Skeletal muscle tissue (tissue), 3 donors: ENCODE measurements at regions not wholly inside any gene's neighbourhood (a gene's known extent, or its start where the extent isn't known, plus 50 kb on each side); places are given as distances from the start of the nearest gene placed in this dataset.

Experiments used
- H3K27ac ChIP-seq: one replicate; pipeline ENCODE4 v1.7.0; 2013; ENCODE audit warnings: mild to moderate bottlenecking, low read depth, low read length, inconsistent platforms
- H3K27me3 ChIP-seq, 3 donors: one replicate each; pipeline ENCODE4 v1.7.0; 2013; ENCODE audit warnings: low read length in 3 of 3; ENCODE audit not compliant: control insufficient read depth in 3 of 3, insufficient read depth in 3 of 3
- H3K36me3 ChIP-seq, 3 donors: one replicate each; pipeline ENCODE4 v1.7.0; 2013; ENCODE audit warnings: low read length in 3 of 3; ENCODE audit not compliant: control insufficient read depth in 3 of 3, insufficient read depth in 3 of 3
- H3K4me1 ChIP-seq, 3 donors: one replicate each; pipeline ENCODE4 v1.7.0; 2013; ENCODE audit warnings: low read length in 3 of 3, mild to moderate bottlenecking in 3 of 3; ENCODE audit not compliant: control insufficient read depth in 3 of 3, insufficient read depth in 3 of 3
- H3K4me3 ChIP-seq, 3 donors: one replicate each; pipeline ENCODE4 v1.7.0; 2013; ENCODE audit warnings: low read length in 3 of 3
- H3K9ac ChIP-seq, 3 donors: one replicate each; pipeline ENCODE4 v1.7.0; 2013; ENCODE audit warnings: low read length in 3 of 3, mild to moderate bottlenecking in 3 of 3, moderate library complexity in 2 of 3, low read depth in 1 of 3
- H3K9me3 ChIP-seq, 3 donors: one replicate each; pipeline ENCODE4 v1.7.0; 2013; ENCODE audit warnings: low read length in 3 of 3; ENCODE audit not compliant: control insufficient read depth in 3 of 3
- donor health status: Osteomylitis.

GRCh38 chr15:95439922-95440376 lies 890.6 kb upstream of the NR2F2 start:
- no peaks in the 10 kb centered on the region for H3K27me3 ChIP-seq
- no peaks in the 10 kb centered on the region for H3K4me1 ChIP-seq
- H3K9me3 ChIP-seq, result no peaks in the 10 kb centered on the region
- H3K27ac ChIP-seq, result peak overlapping the region; percentile 10
- no peak overlapping the region for H3K4me3 ChIP-seq
- H3K36me3 ChIP-seq, result no peaks in the 10 kb centered on the region
- H3K9ac ChIP-seq, result no peak overlapping the region

GRCh38 chr15:95440712-95441111 lies 889.8 kb upstream of the NR2F2 start:
- H3K9ac ChIP-seq, result no peak overlapping the region
- H3K4me1 ChIP-seq, result no peaks in the 10 kb centered on the region
- no peaks in the 10 kb centered on the region for H3K9me3 ChIP-seq
- H3K36me3 ChIP-seq, result no peaks in the 10 kb centered on the region
- H3K27ac ChIP-seq, result peak overlapping the region; percentile 51
- H3K27me3 ChIP-seq, result no peaks in the 10 kb centered on the region
- no peak overlapping the region for H3K4me3 ChIP-seq

- H3K4me3 ChIP-seq, result no peak overlapping the region
- peak overlapping the region; percentile 42 for H3K27ac ChIP-seq
- H3K36me3 ChIP-seq, result no peaks in the 10 kb centered on the region
- H3K27me3 ChIP-seq, result no peaks in the 10 kb centered on the region
- H3K4me1 ChIP-seq, result no peaks in the 10 kb centered on the region
- H3K9ac ChIP-seq, result no peak overlapping the region
- no peaks in the 10 kb centered on the region for H3K9me3 ChIP-seq
These were observed 888.3 kb upstream of the NR2F2 start for GRCh38 chr15:95442107-95442719.

GRCh38 chr15:95444860-95445259 lies 885.6 kb upstream of the NR2F2 start:
- no peak overlapping the region for H3K9ac ChIP-seq
- no peaks in the 10 kb centered on the region for H3K36me3 ChIP-seq
- H3K27me3 ChIP-seq, result no peaks in the 10 kb centered on the region
- H3K9me3 ChIP-seq, result no peaks in the 10 kb centered on the region
- no peak overlapping the region for H3K27ac ChIP-seq
- no peak overlapping the region for H3K4me3 ChIP-seq
- H3K4me1 ChIP-seq, result no peaks in the 10 kb centered on the region

- Histone ChIP-seq H3K27me3 (no peaks in the 10 kb centered on the region), H3K9ac (no peak overlapping the region), H3K36me3 (no peaks in the 10 kb centered on the region), H3K9me3 (no peaks in the 10 kb centered on the region), H3K4me1 (no peaks in the 10 kb centered on the region), H3K27ac (no peak overlapping the region), H3K4me3 (no peak overlapping the region)
These were observed 883.6 kb upstream of the NR2F2 start for GRCh38 chr15:95446854-95447253.

- no peak overlapping the region for H3K4me3 ChIP-seq
- no peaks in the 10 kb centered on the region for H3K9me3 ChIP-seq
- no peak overlapping the region for H3K27ac ChIP-seq
- no peaks in the 10 kb centered on the region for H3K36me3 ChIP-seq
- H3K27me3 ChIP-seq, result no peaks in the 10 kb centered on the region
- H3K4me1 ChIP-seq, result no peaks in the 10 kb centered on the region
- no peak overlapping the region for H3K9ac ChIP-seq
These were observed 883.0 kb upstream of the NR2F2 start for GRCh38 chr15:95447486-95447885.

GRCh38 chr15:95448531-95449229 lies 881.8 kb upstream of the NR2F2 start:
- Histone ChIP-seq H3K9ac (no peak overlapping the region), H3K36me3 (no peaks in the 10 kb centered on the region), H3K4me3 (no peak overlapping the region), H3K27me3 (no peaks in the 10 kb centered on the region), H3K4me1 (no peaks in the 10 kb centered on the region), H3K9me3 (no peaks in the 10 kb centered on the region), H3K27ac (no peak overlapping the region)

- H3K4me1 ChIP-seq, result no peaks in the 10 kb centered on the region
- H3K4me3 ChIP-seq, result no peak overlapping the region
- no peak overlapping the region for H3K27ac ChIP-seq
- H3K36me3 ChIP-seq, result no peaks in the 10 kb centered on the region
- H3K9ac ChIP-seq, result no peak overlapping the region
- no peaks in the 10 kb centered on the region for H3K9me3 ChIP-seq
- no peaks in the 10 kb centered on the region for H3K27me3 ChIP-seq
These were observed 881.3 kb upstream of the NR2F2 start for GRCh38 chr15:95449230-95449628.

- Histone ChIP-seq H3K4me3 (no peak overlapping the region), H3K27me3 (no peaks in the 10 kb centered on the region), H3K4me1 (no peaks in the 10 kb centered on the region), H3K9me3 (no peaks in the 10 kb centered on the region), H3K9ac (no peak overlapping the region), H3K36me3 (no peaks in the 10 kb centered on the region), H3K27ac (no peak overlapping the region)
These were observed 880.1 kb upstream of the NR2F2 start for GRCh38 chr15:95450413-95450812.

GRCh38 chr15:95451938-95452337 lies 878.6 kb upstream of the NR2F2 start:
- H3K9ac ChIP-seq, result no peak overlapping the region
- H3K27ac ChIP-seq, result no peak overlapping the region
- no peaks in the 10 kb centered on the region for H3K4me1 ChIP-seq
- H3K4me3 ChIP-seq, result no peak overlapping the region
- H3K9me3 ChIP-seq, result no peaks in the 10 kb centered on the region
- no peaks in the 10 kb centered on the region for H3K27me3 ChIP-seq
- H3K36me3 ChIP-seq, result no peaks in the 10 kb centered on the region
